ENCODE measurements at regions not wholly inside any gene's neighbourhood (a gene's known extent, or its start where the extent isn't known, plus 50 kb on each side); places are given as distances from the start of the nearest gene placed in this dataset.

GRCh38 chr19:30645946-30646577, 273.9 kb downstream of the ZNF536 start:
- TF ChIP-seq CTCF (IDR thresholded peaks at IDR 0.05) = no peak
- TF ChIP-seq POLR2A (IDR thresholded peaks at IDR 0.05) = no peak
- no peak for TF ChIP-seq EP300 (IDR thresholded peaks at IDR 0.05)

Data from tibial nerve (tissue), 4 donors.